ENCODE measurements at regions not wholly inside any gene's neighbourhood (a gene's known extent, or its start where the extent isn't known, plus 50 kb on each side); places are given as distances from the start of the nearest gene placed in this dataset.

DNA sequence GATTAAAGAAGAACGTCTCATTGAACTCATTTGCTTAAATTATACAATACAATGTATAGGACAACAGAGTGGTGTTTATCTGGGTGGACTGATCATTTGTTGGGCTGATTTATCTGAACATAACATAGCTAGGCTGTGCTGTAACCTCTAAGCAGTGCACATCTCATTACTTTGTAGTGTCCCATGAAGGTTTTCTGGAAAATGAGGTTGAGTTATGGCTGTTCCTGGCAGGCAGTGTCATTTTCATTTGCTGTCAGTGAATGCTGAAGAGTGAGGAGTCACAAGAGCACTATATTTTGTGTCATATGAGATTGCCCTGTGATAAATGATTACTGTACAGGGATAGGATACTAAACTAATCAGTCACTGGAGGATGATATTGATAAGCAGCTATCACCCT is 340.2 kb downstream of the HS3ST3B1 start:
- TF ChIP-seq ZNF219 (CRISPR knock-in tag; IDR thresholded peaks at IDR 0.05; ENCODE audit: borderline replicate concordance) = no peak
- TF ChIP-seq, protein P1, sequence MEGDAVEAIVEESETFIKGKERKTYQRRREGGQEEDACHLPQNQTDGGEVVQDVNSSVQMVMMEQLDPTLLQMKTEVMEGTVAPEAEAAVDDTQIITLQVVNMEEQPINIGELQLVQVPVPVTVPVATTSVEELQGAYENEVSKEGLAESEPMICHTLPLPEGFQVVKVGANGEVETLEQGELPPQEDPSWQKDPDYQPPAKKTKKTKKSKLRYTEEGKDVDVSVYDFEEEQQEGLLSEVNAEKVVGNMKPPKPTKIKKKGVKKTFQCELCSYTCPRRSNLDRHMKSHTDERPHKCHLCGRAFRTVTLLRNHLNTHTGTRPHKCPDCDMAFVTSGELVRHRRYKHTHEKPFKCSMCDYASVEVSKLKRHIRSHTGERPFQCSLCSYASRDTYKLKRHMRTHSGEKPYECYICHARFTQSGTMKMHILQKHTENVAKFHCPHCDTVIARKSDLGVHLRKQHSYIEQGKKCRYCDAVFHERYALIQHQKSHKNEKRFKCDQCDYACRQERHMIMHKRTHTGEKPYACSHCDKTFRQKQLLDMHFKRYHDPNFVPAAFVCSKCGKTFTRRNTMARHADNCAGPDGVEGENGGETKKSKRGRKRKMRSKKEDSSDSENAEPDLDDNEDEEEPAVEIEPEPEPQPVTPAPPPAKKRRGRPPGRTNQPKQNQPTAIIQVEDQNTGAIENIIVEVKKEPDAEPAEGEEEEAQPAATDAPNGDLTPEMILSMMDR (IDR thresholded peaks at IDR 0.05) = no peak

All from WTC11 (cell line).